Large intestine (tissue), 3 donors: ENCODE measurements at regions not wholly inside any gene's neighbourhood (a gene's known extent, or its start where the extent isn't known, plus 50 kb on each side); places are given as distances from the start of the nearest gene placed in this dataset.

ENCODE experiments used
- DNase-seq, 2 donors: peaks; one replicate each; pipeline versions ENCODE4 v3.0.0 to v3.0.0-alpha.2; 2013
- H3K27ac ChIP-seq: one replicate; pipeline ENCODE4 v1.5.1; 2013; ENCODE audit warnings: low read length
- H3K27me3 ChIP-seq: 2 replicates; pipeline ENCODE4 v1.6.1; 2013; ENCODE audit warnings: low read length; ENCODE audit not compliant: control insufficient read depth, insufficient read depth
- H3K36me3 ChIP-seq: 2 replicates; pipeline ENCODE4 v1.6.1; 2013; ENCODE audit warnings: low read length; ENCODE audit not compliant: control insufficient read depth, insufficient read depth
- H3K4me1 ChIP-seq: one replicate; pipeline ENCODE4 v1.6.1; 2013; ENCODE audit warnings: low read length; ENCODE audit not compliant: control insufficient read depth, insufficient read depth
- H3K4me3 ChIP-seq: one replicate; pipeline ENCODE4 v1.5.1; 2013; ENCODE audit warnings: low read length
- H3K9me3 ChIP-seq: one replicate; pipeline ENCODE4 v1.6.1; 2013; ENCODE audit warnings: mild to moderate bottlenecking, low read depth, low read length, moderate library complexity; ENCODE audit not compliant: control insufficient read depth
- WGBS: methylation state at CpG from one replicate; pipeline ENCODE4 v1.1.5; 2013; ENCODE audit warnings: low lambda C conversion rate; ENCODE audit not compliant: insufficient coverage; 5-methylcytosine and 5-hydroxymethylcytosine counted together

GRCh38 chrX:42725196-42725595 lies 52.8 kb downstream of the PPP1R2C start:
- peak in 1 of 2 donors; percentile 5 for DNase-seq
- no CpG with 5 or more reads among the region's 2 CpGs for WGBS
- no peak overlapping the region for H3K4me3 ChIP-seq

GRCh38 chrX:42720209-42720608 lies 57.8 kb downstream of the PPP1R2C start:
- H3K4me3 ChIP-seq: no peak overlapping the region
- DNase-seq: no peak
- H3K27ac ChIP-seq: no peak overlapping the region
- H3K9me3 ChIP-seq: no peaks in the 10 kb centered on the region
- no CpG with 5 or more reads among the region's 4 CpGs for WGBS
- H3K4me1 ChIP-seq: no peaks in the 10 kb centered on the region
- no peaks in the 10 kb centered on the region for H3K27me3 ChIP-seq
- H3K36me3 ChIP-seq: no peaks in the 10 kb centered on the region

More at GRCh38 chrX:42725196-42725595, 52.8 kb downstream of the PPP1R2C start:
- no peaks in the 10 kb centered on the region for H3K27me3 ChIP-seq
- no peaks in the 10 kb centered on the region for H3K4me1 ChIP-seq
- no peaks in the 10 kb centered on the region for H3K36me3 ChIP-seq
- no peak overlapping the region for H3K27ac ChIP-seq
- no peaks in the 10 kb centered on the region for H3K9me3 ChIP-seq

- WGBS: no CpG with 5 or more reads among the region's 8 CpGs
- DNase-seq: no peak
- Histone ChIP-seq H3K27ac (no peak overlapping the region), H3K4me3 (no peak overlapping the region), H3K9me3 (no peaks in the 10 kb centered on the region), H3K36me3 (no peaks in the 10 kb centered on the region), H3K27me3 (no peaks in the 10 kb centered on the region), H3K4me1 (no peaks in the 10 kb centered on the region)
Measured at GRCh38 chrX:42715701-42716262, 62.2 kb downstream of the PPP1R2C start.

GRCh38 chrX:42714981-42715700 lies 62.8 kb downstream of the PPP1R2C start:
- H3K4me3 ChIP-seq: no peak overlapping the region
- H3K36me3 ChIP-seq: no peaks in the 10 kb centered on the region
- no peaks in the 10 kb centered on the region for H3K4me1 ChIP-seq
- peak; percentile 50 to 52 for DNase-seq
- H3K27ac ChIP-seq: no peak overlapping the region
- WGBS: no CpG with 5 or more reads among the region's 11 CpGs
- H3K9me3 ChIP-seq: no peaks in the 10 kb centered on the region
- H3K27me3 ChIP-seq: no peaks in the 10 kb centered on the region

GRCh38 chrX:42710452-42710851 lies 67.5 kb downstream of the PPP1R2C start:
- Histone ChIP-seq H3K27me3 (no peaks in the 10 kb centered on the region), H3K4me1 (no peaks in the 10 kb centered on the region), H3K36me3 (no peaks in the 10 kb centered on the region), H3K9me3 (no peaks in the 10 kb centered on the region), H3K27ac (no peak overlapping the region), H3K4me3 (no peak overlapping the region)
- no CpG with 5 or more reads among the region's 2 CpGs for WGBS
- no peak for DNase-seq

- H3K4me3 ChIP-seq: no peak overlapping the region
- H3K27ac ChIP-seq: no peak overlapping the region
- WGBS: no CpG with 5 or more reads among the region's 2 CpGs
- no peak for DNase-seq
- no peaks in the 10 kb centered on the region for H3K9me3 ChIP-seq
- H3K36me3 ChIP-seq: no peaks in the 10 kb centered on the region
- no peaks in the 10 kb centered on the region for H3K4me1 ChIP-seq
- H3K27me3 ChIP-seq: no peaks in the 10 kb centered on the region
Measured at GRCh38 chrX:42708222-42708621, 69.7 kb downstream of the PPP1R2C start.

GRCh38 chrX:42707742-42708141 lies 70.2 kb downstream of the PPP1R2C start:
- Histone ChIP-seq H3K27ac (no peak overlapping the region), H3K9me3 (no peaks in the 10 kb centered on the region), H3K27me3 (no peaks in the 10 kb centered on the region), H3K36me3 (no peaks in the 10 kb centered on the region), H3K4me1 (no peaks in the 10 kb centered on the region), H3K4me3 (no peak overlapping the region)
- no peak for DNase-seq

GRCh38 chrX:42704454-42704853 lies 73.5 kb downstream of the PPP1R2C start:
- Histone ChIP-seq H3K27me3 (no peaks in the 10 kb centered on the region), H3K4me3 (no peak overlapping the region), H3K9me3 (no peaks in the 10 kb centered on the region), H3K36me3 (no peaks in the 10 kb centered on the region), H3K4me1 (peaks cover 9% of the 10 kb centered on the region), H3K27ac (no peak overlapping the region)
- no CpG with 5 or more reads among the region's 2 CpGs for WGBS
- no peak for DNase-seq

- Histone ChIP-seq H3K27ac (peak overlapping the region; percentile 78), H3K4me1 (peaks cover 40% of the 10 kb centered on the region), H3K4me3 (no peak overlapping the region), H3K27me3 (no peaks in the 10 kb centered on the region), H3K9me3 (no peaks in the 10 kb centered on the region), H3K36me3 (no peaks in the 10 kb centered on the region)
- WGBS: no CpG with 5 or more reads among the region's 3 CpGs
- peak; percentile 35 to 50 for DNase-seq
Measured at GRCh38 chrX:42697544-42697943, 80.4 kb downstream of the PPP1R2C start.

GRCh38 chrX:42696536-42697124 lies 81.3 kb downstream of the PPP1R2C start:
- H3K4me3 ChIP-seq: no peak overlapping the region
- H3K36me3 ChIP-seq: no peaks in the 10 kb centered on the region
- WGBS: no CpG with 5 or more reads among the region's 3 CpGs
- H3K4me1 ChIP-seq: peaks cover 40% of the 10 kb centered on the region
- H3K27ac ChIP-seq: peak overlapping the region; percentile 78
- H3K27me3 ChIP-seq: no peaks in the 10 kb centered on the region
- DNase-seq: no peak
- H3K9me3 ChIP-seq: no peaks in the 10 kb centered on the region
